HG02763 (cell line): ENCODE measurements at regions not wholly inside any gene's neighbourhood (a gene's known extent, or its start where the extent isn't known, plus 50 kb on each side); places are given as distances from the start of the nearest gene placed in this dataset.
"Not testable (repeated sequence)": the region's sequence is repeated elsewhere in the genome, so short reads cannot be mapped to it uniquely, and the experiment has no call there.

Experiments
- ATAC-seq: cut with Tn5 transposase; IDR thresholded peaks from one replicate; pipeline ENCODE4 v1.9.1; 2021; ENCODE audit warnings: mild to moderate bottlenecking, moderate library complexity; ENCODE audit not compliant: unreplicated experiment

DNA sequence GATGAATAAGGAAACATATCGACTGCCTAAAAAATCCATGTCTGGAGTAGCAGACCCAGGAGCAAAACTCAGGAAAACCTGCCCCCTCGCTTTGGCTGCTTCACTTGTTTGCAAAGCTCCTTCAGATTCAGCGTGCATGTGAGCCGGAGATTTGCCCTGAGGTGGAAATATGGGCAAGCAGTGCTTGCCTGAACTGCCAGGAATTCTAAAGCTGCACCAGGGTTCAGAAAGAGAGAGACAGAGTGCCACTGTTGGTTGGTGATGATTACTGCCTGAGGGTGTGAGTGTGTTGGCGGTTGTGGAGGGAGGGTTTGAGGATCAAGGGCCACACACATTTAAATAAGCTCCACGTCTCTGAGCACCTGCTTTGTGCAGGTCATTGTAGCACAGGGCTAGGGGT lies 139.6 kb upstream of the RGPD4 start:
- no peak for ATAC-seq

DNA sequence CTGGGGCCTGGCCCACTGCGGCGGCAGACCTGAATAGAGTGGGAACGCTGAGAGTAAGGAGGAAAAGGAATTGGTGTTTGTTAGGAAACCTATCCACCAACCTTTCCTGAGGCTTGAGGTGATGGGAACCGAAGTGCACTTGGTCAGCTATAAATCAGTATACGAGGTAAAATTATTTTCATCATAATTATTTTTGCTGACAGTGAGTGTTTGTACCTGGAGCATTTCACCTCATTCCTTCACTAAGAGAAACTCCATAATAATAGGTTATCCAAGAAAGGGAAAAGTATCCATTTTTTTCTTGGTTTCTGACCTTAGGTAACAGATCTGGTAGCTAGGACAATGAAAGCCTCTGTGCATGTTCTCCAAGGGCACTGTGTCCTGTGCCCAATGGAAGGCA lies 138.6 kb upstream of the RGPD4 start:
- no peak for ATAC-seq

DNA sequence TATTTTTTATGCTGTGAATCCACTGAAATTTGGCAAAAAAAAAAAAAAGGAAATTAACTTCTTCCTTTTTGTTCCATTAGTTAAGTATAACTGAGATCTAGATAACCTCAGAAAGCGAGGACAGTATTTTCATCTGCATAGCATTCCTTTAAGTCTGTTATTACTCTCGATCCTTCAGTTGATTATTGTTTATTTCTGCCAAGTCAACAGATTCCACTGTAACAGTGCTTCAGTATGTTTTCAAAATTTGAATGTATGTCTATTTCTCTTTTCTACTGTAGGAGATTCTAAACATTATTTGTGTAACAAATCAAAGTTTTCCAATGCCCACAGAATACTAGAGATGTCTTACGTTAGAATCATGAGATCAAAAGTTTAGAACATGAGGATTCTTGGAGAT lies 133.1 kb upstream of the RGPD4 start:
- no peak for ATAC-seq

DNA sequence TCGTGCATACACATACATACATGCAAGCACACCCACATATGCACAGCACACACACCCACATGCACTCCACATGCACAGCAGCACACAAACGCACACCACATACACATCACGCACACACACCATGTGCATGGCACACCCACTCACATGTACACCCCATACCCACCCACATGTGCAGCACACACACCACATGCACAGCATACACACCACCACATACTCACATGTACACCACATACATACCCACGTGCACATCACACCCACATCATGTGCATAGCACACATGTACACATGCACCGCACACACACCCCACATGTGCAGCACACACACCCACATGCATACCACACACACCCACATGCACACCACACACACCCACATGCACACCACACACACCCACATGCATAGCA lies 132.0 kb upstream of the RGPD4 start:
- ATAC-seq = no peak

DNA sequence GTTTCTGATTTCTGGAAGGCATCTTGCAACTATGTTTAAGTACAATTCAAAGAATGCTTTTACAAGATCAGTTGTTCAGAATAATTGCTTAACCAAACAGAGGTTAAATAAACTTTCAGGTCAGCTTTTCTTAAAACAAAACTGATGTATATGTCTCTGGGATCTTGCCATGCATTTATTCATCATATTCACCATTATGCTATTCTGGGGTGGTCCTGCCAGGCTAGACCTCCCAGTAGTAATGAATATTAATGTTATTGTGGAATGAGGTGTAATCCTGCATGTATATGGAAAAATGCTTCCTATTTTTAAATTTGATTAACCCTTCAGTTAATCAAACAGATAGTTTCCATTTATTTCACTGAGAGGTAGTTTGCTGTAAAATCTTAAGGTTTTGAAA lies 129.3 kb upstream of the RGPD4 start:
- ATAC-seq = no peak

DNA sequence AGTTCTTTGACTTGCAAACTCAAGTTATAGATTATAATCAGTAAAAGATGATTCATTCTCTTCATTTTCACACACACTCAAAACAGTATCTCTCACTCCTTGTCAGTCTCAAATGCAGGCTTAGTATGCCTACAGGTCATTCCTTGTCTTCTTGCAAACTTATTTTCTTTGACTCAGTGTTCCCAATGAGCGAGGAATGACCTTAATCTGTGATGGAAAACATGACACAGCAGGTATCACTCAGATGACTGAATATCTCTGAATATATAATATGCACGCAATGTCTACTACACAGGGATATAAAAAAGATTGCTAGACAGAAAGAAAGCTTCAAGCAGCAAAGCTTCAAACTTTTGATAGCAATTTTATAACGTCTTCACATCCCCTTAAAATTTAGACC lies 127.8 kb upstream of the RGPD4 start:
- no peak for ATAC-seq

DNA sequence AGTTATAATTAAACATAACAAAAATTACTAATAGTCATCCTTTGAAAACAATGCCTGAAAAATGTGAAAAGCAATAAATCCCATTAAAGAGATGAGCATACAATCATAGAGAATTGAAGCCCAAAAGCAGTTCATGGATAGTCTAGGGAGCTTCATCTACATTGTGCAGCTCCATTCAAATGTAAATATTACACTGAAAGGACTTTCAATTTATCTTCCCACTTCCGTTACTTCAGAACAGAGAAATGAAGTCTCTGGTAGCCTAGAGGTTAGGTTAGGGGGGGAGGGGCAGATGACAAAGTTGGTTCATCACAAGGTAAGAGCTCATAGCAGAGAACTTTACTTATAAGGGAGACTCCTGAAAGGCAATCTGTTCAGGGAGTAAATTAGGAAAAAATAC lies 126.6 kb upstream of the RGPD4 start:
- no peak for ATAC-seq

DNA sequence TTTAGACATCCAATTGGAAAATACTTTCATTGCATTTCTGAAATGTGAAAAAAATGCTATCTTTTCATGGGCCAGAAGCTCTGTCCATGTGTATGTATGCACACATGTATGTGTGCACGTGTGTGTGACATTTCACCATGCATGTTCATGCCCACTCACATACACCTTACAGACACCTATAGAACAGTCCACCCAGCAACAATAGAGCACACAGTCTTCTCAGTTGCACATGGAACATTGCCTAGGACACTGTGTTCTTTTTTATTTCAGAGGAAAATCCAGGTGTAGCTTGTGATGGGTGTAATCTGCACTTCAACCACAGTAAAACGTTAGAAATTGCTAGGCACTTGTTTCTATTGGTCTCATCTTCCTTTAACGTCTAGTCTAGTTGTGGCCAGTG lies 114.8 kb upstream of the RGPD4 start:
- no peak for ATAC-seq

DNA sequence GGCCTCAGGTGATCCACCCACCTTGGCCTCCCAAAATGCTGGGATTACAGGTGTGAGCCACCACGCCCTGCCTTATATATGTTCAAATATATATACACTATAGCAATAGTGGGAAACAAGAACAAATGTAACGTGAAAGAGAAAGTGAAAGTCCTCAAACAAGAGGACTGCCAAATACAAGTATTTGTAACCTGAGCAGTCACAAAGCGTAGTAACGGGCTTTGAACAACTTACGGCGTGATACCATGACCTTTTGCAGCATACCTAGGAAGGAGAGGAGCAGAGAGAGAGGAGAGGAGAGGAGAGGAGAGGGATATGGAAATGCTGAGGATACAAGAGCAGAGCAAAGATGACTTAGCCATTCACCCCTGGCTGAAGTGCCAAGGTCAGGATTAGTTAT lies 113.8 kb upstream of the RGPD4 start:
- no peak for ATAC-seq

DNA sequence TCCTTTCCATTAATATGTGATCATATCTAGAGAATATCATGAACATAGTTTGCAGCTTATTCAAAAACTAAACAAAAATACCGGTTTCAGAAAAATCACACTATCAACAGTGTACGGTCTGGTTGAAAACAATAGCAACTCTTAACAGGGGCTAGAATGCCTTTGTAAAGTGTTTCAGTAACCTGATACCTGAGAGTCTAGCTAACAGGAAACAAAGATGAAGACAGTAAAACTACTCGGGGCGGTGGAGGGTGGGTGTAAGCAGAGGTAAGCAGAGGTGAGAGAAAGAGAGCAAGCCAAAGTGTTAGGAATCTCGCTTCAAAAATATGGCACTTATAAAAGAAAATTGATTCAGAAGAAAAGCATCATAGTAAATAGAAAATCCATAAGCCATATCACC lies 109.0 kb upstream of the RGPD4 start:
- ATAC-seq = no peak

DNA sequence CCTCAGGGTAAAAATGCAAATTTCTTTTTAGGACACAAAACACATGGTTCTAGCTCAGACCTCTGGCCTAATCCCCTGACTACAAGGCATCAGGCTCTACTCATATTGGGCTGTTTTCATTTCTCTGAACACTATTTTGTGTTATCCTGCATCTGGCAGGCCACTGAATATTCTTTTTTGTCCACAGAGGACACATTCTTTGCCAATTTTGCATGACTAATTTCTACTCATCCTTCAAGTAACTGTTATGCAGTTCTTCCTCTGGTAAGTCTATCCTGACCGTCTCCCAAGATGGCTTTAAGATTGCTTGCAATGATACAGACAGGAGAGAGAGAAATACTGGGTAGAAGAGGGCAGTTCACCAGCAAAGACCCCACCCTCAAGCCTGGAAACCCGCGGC lies 107.6 kb upstream of the RGPD4 start:
- no peak for ATAC-seq

DNA sequence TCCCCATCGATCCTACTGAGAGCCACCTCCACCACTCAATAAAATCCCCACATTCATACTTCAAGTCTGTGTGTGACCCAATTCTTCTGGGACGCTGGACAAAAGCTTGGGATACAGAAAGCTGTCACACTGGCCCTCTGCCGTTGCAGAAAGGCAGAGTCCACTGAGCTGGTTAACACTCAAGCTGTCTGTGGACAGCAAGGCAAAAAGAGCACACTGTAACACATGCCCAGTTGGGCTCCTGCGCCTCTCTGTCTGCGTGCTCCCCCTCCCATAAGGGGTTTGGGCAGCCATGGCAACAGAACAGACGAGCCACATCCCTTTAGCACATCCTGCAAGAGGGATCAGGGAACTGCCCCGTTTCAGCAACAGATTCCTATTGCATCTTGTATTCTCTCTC lies 106.9 kb upstream of the RGPD4 start:
- no peak for ATAC-seq

DNA sequence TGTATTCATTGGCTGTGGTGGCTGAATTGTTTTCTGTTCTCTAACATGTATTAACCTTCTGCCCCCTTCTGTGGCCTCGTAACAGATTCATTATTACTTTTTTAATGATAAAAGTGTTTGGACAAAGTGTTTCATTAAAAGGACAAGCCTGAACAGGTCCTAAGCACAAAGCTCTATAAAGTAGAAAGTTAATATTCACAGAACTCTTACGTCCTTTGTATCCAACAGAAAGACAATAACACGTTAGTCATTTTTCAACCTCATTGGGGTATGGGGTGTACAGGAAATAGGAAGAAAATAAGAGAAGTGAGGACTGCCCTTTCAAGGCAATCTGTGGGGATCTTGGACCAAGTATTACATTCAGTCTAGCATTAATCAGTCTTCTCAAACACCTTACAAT lies 105.5 kb upstream of the RGPD4 start:
- no peak for ATAC-seq

DNA sequence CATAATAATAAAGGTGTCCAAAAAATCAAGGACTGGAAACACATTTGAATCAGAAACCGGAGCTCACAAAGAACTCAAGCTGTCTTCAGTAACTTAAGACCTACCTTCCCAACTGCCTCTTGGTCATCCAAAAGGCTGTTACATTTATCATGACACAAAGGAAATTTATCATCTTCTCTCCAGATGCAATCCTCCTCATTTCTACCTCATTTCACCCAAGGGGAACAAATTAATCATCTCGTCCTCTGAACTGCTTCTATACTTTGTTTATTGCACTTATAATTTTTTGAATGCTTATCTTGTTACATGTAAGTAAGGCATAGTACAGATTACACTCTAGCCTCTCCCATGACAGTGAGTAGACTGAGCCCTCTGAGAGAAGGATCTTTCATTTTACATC lies 105.1 kb upstream of the RGPD4 start:
- no peak for ATAC-seq

DNA sequence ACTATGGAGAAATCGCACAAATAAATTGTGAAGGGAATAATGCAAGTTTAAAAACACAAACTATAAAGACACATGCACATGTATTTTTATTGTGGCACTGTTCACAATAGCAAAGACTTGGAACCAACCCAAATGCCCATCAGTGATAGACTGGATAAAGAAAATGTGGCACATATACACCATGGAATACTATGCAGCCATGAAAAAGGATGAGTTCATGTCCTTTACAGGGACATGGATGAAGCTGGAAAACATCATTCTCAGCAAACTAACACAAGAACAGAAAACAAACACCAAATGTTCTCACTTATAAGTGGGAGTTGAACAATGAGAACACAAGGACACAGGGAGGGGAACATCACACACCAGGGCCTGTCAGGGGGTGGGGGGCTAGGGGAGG lies 100.9 kb upstream of the RGPD4 start:
- ATAC-seq = not testable (repeated sequence)

DNA sequence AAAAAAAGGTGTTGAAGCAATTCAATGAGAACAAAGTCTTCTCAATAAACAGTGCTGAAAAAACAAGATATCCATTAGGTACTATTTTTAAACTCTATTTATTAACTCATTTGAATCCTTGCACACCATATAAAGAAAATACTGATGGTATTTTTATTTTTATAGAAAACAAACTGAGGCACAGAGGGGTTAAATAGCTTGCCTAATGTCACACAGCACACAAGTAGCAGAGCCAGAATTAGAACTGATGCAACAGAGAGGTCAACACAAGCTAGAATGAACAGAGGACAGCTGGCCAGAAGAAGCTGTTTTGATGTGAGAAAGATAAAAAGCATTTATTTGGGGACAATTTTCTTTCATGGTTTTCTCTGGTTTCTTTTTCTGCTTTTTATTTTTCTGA lies 99.4 kb upstream of the RGPD4 start:
- no peak for ATAC-seq

DNA sequence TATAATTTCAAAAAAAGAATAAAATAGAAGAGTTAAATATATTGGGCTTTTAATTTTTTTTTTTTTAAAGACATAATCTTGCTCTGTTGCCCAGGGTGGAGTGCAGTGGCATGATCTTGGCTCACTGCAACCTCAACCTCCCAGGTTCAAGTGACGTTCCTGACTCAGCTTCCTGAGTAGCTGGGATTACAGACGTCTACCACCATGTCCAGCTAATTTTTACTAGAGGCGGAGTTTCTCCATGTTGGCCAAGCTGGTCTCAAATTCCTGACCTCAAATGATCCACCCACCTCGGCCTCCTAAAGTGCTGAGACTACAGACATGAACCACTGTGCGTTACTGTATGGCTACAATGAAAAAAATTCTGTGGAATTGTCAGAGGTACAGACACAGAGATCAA lies 98.1 kb upstream of the RGPD4 start:
- no peak for ATAC-seq

DNA sequence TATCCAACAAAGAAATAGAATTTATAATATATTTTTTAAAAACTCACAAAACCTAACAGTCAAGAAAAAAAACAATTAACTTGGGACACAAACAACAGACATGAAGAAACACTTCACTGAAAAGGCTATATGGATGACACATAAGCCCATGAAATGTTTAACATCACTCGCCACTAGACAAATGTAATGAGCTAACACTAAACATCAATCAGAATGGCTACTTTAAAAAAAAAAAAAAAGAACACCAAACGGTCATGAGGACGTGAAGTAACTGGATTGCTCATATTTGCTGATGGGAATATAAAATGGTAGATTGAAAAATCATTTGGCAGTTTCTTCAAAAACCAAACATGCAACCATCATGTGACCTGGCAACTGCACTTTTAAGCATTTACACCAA lies 97.3 kb upstream of the RGPD4 start:
- ATAC-seq = no peak

DNA sequence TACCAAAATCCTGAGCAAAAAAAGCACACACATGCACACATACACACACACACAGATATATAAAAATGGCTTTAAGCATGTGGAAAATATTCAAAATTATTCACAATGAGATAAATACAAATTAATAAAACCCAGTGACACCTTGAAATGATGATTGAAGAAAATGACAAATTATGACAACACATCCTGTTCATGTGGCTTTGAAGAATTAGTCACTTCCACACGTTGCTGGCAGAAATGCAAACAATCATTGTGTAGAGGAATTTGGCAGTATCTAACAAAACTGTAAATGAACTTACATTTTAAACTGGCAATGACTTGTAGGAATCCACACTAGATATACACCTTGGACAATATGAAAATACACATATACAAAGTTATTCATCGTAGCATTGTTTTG lies 95.8 kb upstream of the RGPD4 start:
- ATAC-seq = no peak

DNA sequence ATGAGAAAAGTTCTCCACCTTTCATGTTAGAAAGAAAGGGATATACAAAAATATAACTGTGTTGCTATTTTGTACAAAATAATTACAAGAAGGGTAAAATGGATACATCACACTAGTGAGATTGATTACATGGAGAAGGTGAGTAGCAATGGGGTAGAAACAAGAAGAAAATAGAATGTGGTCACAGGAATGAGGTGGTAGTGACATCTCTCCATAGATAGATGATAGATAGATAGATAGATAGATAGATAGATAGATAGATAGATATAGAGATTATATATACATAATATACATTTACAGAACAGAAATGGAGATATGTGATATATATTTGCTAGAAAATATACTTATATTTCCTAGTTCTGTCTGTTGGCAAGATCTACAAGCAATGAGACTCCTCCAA lies 95.3 kb upstream of the RGPD4 start:
- ATAC-seq = no peak

DNA sequence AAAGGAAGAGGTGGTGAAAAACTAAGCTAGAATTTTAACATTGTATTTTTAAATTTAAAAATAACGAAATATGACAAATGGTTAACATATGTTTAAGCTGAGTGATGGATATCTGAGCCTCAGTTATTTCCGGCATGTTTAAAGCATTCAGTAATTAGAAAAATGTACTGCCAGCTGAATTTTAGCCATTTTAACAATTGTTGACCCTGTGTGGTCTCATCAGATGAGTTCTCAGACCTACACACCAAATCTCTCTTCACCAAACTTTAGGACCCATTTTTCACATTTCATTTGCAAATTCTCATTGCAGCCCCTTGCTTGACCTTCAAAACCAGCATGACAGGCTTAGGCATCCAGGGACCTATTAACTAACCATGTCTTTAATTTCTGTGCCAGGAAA lies 91.5 kb upstream of the RGPD4 start:
- ATAC-seq = no peak

DNA sequence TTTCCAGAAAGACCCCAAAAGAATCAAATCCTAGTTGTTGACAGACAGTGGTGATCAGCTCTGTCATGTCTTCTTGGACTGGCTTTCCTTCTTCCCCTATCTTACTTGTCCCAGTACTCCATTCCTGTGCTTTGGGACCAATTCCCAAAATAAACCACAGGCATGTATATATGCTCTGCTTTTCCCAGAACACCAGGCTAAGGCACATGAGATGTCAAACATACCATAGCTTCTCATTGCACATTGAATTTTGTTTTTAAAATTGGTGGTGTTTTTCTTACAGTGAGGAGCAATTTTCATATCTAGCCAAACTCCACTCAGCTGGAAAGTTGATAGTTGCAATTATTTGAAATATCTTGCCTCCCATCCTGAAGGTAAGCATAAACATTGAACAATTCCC lies 88.9 kb upstream of the RGPD4 start:
- ATAC-seq = no peak

DNA sequence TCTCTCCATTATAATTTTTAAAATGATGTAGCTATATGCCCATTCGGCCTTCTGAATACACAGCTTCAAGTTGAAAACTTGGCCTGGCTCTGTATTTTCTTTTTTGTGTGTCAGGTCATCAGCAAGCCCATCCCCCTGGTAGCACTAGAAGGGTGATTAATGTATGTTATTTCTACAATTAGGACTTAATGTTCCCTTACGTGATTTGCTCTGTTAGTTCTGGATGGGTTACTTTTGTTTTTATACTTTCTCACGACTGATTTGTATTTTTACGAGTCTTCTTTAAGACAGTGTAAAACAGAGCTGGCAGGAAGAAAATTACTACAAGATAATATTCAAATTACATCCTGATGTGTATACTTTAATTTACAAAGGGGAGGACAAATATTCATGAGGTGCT lies 88.4 kb upstream of the RGPD4 start:
- no peak for ATAC-seq

DNA sequence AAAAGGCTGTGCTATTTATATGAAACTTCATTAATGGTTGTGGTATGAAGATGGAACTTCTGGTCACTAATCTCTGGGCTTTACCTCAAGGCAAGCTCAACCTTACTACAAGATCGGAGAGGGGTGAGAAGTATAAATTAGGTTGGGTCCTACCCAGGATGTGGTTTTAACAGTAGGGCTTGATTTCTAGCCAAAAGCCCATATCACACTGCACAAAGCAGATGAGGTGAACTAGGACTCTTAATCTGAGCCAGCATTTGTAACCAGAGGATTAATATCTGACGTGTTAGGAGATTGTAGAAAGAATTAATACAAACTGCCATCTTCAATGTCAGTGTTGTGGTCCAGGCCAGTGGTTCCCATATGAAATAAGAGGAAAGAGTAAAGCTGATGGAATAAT lies 86.4 kb upstream of the RGPD4 start:
- ATAC-seq = no peak
